H1 (cell line): ENCODE measurements at regions not wholly inside any gene's neighbourhood (a gene's known extent, or its start where the extent isn't known, plus 50 kb on each side); places are given as distances from the start of the nearest gene placed in this dataset.

Source experiments
- CTCF ChIA-PET: fragments of 300-600 bp; sonication (Branson Sonifier 250); formaldehyde crosslinking; loops from one replicate; lab custom pipeline; 2021; ENCODE audit not compliant: partially characterized antibody; lab: Charles Lee
- POLR2A ChIA-PET: fragments of 300-600 bp; sonication (Branson Sonifier 250); formaldehyde crosslinking; loops from one replicate; lab custom pipeline; 2021; ENCODE audit warnings: inconsistent platforms; ENCODE audit not compliant: partially characterized antibody; lab: Charles Lee
- DNase-seq, 2 experiments: peaks; one replicate each; pipeline versions ENCODE4 v3.0.0 to v3.0.0-alpha.2; 2010 to 2022; ENCODE audit warnings: low spot score in 2 of 2, low read depth in 1 of 2, mixed read lengths in 1 of 2
- FAIRE-seq: peaks from 2 replicates; lab custom pipeline; 2011; peaks lifted over from hg19 to GRCh38; lab: Jason Lieb, UNC
- H2AFZ ChIP-seq: 2 replicates; pipeline ENCODE4 v1.8.1; 2012; ENCODE audit warnings: low read length, inconsistent platforms
- H2AK5ac ChIP-seq: 2 replicates; pipeline ENCODE4 v1.6.1; 2013; ENCODE audit warnings: low read depth, low read length
- H2BK120ac ChIP-seq: replicated peaks from 2 replicates; pipeline ENCODE3; 2013; ENCODE audit warnings: low read depth, low read length, inconsistent platforms
- H2BK12ac ChIP-seq: 2 replicates; pipeline ENCODE4 v1.6.1; 2013; ENCODE audit warnings: low read depth, low read length
- H2BK15ac ChIP-seq: 2 replicates; pipeline ENCODE4 v1.6.1; 2013; ENCODE audit warnings: low read length
- H2BK20ac ChIP-seq: 2 replicates; pipeline ENCODE4 v1.6.1; 2013; ENCODE audit warnings: low read length
- H2BK5ac ChIP-seq: 2 replicates; pipeline ENCODE4 v1.6.1; 2013; ENCODE audit warnings: low read depth, low read length
- H3K14ac ChIP-seq: 2 replicates; pipeline ENCODE4 v1.6.1; 2013; ENCODE audit warnings: inconsistent platforms; ENCODE audit not compliant: insufficient read length
- H3K18ac ChIP-seq: 2 replicates; pipeline ENCODE4 v1.6.1; 2013; ENCODE audit warnings: low read length; ENCODE audit errors: extremely low read depth
- H3K23ac ChIP-seq: 2 replicates; pipeline ENCODE4 v1.6.1; 2013; ENCODE audit warnings: inconsistent platforms; ENCODE audit not compliant: insufficient read length
- H3K23me2 ChIP-seq: 2 replicates; pipeline ENCODE4 v1.6.1; 2013; ENCODE audit warnings: low read depth, low read length
- H3K27ac ChIP-seq: 2 replicates; pipeline ENCODE4 v1.6.1; 2011; ENCODE audit warnings: low read depth, low read length, inconsistent platforms
- H3K27me3 ChIP-seq, 4 experiments: replicated peaks in 1 of 4; 1 replicate in 1 of 4; 2 replicates in 3 of 4; pipeline versions ENCODE4 v1.6.1 to v1.8.1; 2011 to 2013; ENCODE audit warnings: low read length in 3 of 4, mild to moderate bottlenecking in 3 of 4, inconsistent platforms in 2 of 4, mixed read lengths in 2 of 4, moderate library complexity in 1 of 4; ENCODE audit not compliant: control insufficient read depth in 3 of 4, insufficient read depth in 3 of 4; ENCODE audit errors: extremely low read depth in 1 of 4
- H3K36me3 ChIP-seq, 4 experiments: 2 replicates each; pipeline versions ENCODE4 v1.6.1 to v1.8.1; 2011 to 2013; ENCODE audit warnings: mild to moderate bottlenecking in 4 of 4, low read length in 3 of 4, moderate library complexity in 2 of 4, control low read depth in 1 of 4, inconsistent platforms in 1 of 4; ENCODE audit not compliant: insufficient read depth in 4 of 4, control insufficient read depth in 2 of 4
- H3K4ac ChIP-seq: replicated peaks from 2 replicates; pipeline ENCODE3; 2013; ENCODE audit warnings: low read length, low read depth, mixed read lengths, inconsistent platforms; ENCODE audit not compliant: insufficient read length
- H3K4me1 ChIP-seq, 4 experiments: replicated peaks in 1 of 4; 1 replicate in 1 of 4; 2 replicates in 3 of 4; pipeline versions ENCODE4 v1.6.1 to v1.8.1; 2011 to 2013; ENCODE audit warnings: low read length in 3 of 4, inconsistent platforms in 2 of 4, mixed read lengths in 1 of 4; ENCODE audit not compliant: insufficient read depth in 4 of 4, control insufficient read depth in 3 of 4
- H3K4me2 ChIP-seq, 2 experiments: 2 replicates each; pipeline versions ENCODE4 v1.6.1 to v1.8.1; 2011 to 2013; ENCODE audit warnings: low read depth in 2 of 2, low read length in 2 of 2, control low read depth in 1 of 2, inconsistent platforms in 1 of 2, mild to moderate bottlenecking in 1 of 2; ENCODE audit not compliant: insufficient read depth in 1 of 2
- H3K4me3 ChIP-seq, 4 experiments: fragments of 200-600, 300-600 bp in 1 of 4; sonication (generic), shearing (Covaris generic), sonication (Bioruptor Twin) in 1 of 4; 2 replicates each; pipeline versions ENCODE4 v1.5.1 to v1.8.1; 2011 to 2016; ENCODE audit warnings: low read length in 4 of 4, low read depth in 3 of 4, control low read depth in 2 of 4, inconsistent platforms in 2 of 4, mild to moderate bottlenecking in 2 of 4, mixed read lengths in 1 of 4, moderate library complexity in 1 of 4; ENCODE audit not compliant: insufficient read depth in 2 of 4; ENCODE audit errors: extremely low read depth in 1 of 4
- H3K56ac ChIP-seq: replicated peaks from 2 replicates; pipeline ENCODE3; 2013; ENCODE audit warnings: low read depth, mild to moderate bottlenecking, mixed read lengths, low read length, inconsistent platforms; ENCODE audit not compliant: insufficient read length
- H3K79me1 ChIP-seq: 2 replicates; pipeline ENCODE4 v1.6.1; 2013; ENCODE audit warnings: low read depth, low read length, control low read depth
- H3K79me2 ChIP-seq, 2 experiments: 2 replicates each; pipeline versions ENCODE4 v1.6.1 to v1.8.1; 2012 to 2013; ENCODE audit warnings: low read length in 2 of 2, mild to moderate bottlenecking in 2 of 2, inconsistent platforms in 1 of 2; ENCODE audit not compliant: insufficient read depth in 2 of 2, control insufficient read depth in 1 of 2
- H3K9ac ChIP-seq, 4 experiments: replicated peaks in 1 of 4; 1 replicate in 1 of 4; 2 replicates in 3 of 4; pipeline versions ENCODE4 v1.6.1 to v1.8.1; 2011 to 2013; ENCODE audit warnings: low read depth in 3 of 4, low read length in 3 of 4, control low read depth in 2 of 4, mild to moderate bottlenecking in 2 of 4, moderate library complexity in 2 of 4, inconsistent platforms in 1 of 4; ENCODE audit errors: extremely low read depth in 1 of 4
- H3K9me3 ChIP-seq, 2 experiments: 2 replicates each; pipeline versions ENCODE4 v1.6.1 to v1.8.1; 2012 to 2013; ENCODE audit warnings: mild to moderate bottlenecking in 2 of 2, moderate library complexity in 2 of 2, control low read depth in 1 of 2, inconsistent platforms in 1 of 2, low read depth in 1 of 2, low read length in 1 of 2, mixed read lengths in 1 of 2; ENCODE audit not compliant: insufficient read depth in 2 of 2
- H4K20me1 ChIP-seq, 2 experiments: replicated peaks in 1 of 2; 2 replicates each; pipeline versions ENCODE3 to v1.8.1; 2011 to 2013; ENCODE audit warnings: inconsistent platforms in 2 of 2, low read length in 2 of 2, mild to moderate bottlenecking in 1 of 2; ENCODE audit not compliant: insufficient read depth in 2 of 2, control insufficient read depth in 1 of 2
- H4K5ac ChIP-seq: 2 replicates; pipeline ENCODE4 v1.6.1; 2013; ENCODE audit warnings: low read length, low read depth, mixed read lengths, inconsistent platforms; ENCODE audit not compliant: insufficient read length
- H4K8ac ChIP-seq: 2 replicates; pipeline ENCODE4 v1.8.0; 2013; ENCODE audit warnings: mild to moderate bottlenecking, moderate library complexity, low read length, inconsistent platforms; ENCODE audit not compliant: insufficient read depth; ENCODE audit errors: extremely low read depth
- H4K91ac ChIP-seq: replicated peaks from 2 replicates; pipeline ENCODE3; 2013; ENCODE audit warnings: low read length, mixed read lengths, inconsistent platforms; ENCODE audit not compliant: insufficient read length
- ATF2 ChIP-seq: IDR thresholded peaks from 2 replicates; pipeline ENCODE4 v1.6.1; 2012; ENCODE audit warnings: low read length, inconsistent platforms
- CEBPB ChIP-seq: IDR thresholded peaks from 2 replicates; pipeline ENCODE4 v1.6.1; 2012; ENCODE audit warnings: low read depth, low read length
- FOSL1 ChIP-seq: IDR thresholded peaks from 2 replicates; pipeline ENCODE4 v1.6.1; 2011; ENCODE audit warnings: mild to moderate bottlenecking, low read depth, low read length, moderate library complexity; ENCODE audit not compliant: insufficient read depth
- GTF2F1 ChIP-seq: IDR thresholded peaks from 2 replicates; pipeline ENCODE4 v1.6.1; 2012; ENCODE audit warnings: low read depth, low read length, improper control_type of control experiment, borderline replicate concordance
- HDAC6 ChIP-seq: IDR thresholded peaks from one replicate; pipeline ENCODE4 v1.7.1; 2012; ENCODE audit warnings: low read depth, mild to moderate bottlenecking, inconsistent platforms, low read length, moderate library complexity
- KDM1A ChIP-seq: fragments of 200-600, 300-600 bp; sonication (generic); IDR thresholded peaks from 2 replicates; pipeline ENCODE4 v1.7.1; 2016; ENCODE audit warnings: mild to moderate bottlenecking, low read length, borderline replicate concordance
- RFX5 ChIP-seq: IDR thresholded peaks from 2 replicates; pipeline ENCODE4 v1.6.1; 2011; ENCODE audit warnings: low read depth, low read length, improper control_type of control experiment, borderline replicate concordance
- SAP30 ChIP-seq: fragments of 300-600 bp; sonication (generic); IDR thresholded peaks from 2 replicates; pipeline ENCODE4 v1.7.1; 2012; ENCODE audit warnings: low read length, moderate library complexity, mild to moderate bottlenecking, inconsistent platforms; ENCODE audit not compliant: insufficient read depth, insufficient replicate concordance
- SRF ChIP-seq: IDR thresholded peaks from 2 replicates; pipeline ENCODE4 v1.6.1; 2011; ENCODE audit warnings: mild to moderate bottlenecking, low read depth, low read length, moderate library complexity
- WGBS, 2 experiments: shearing (Covaris generic) in 1 of 2; methylation state at CpG; one replicate each; pipeline versions ENCODE4 v1.1.6 to v1.1.7; 2013 to 2015; ENCODE audit warnings: low lambda C conversion rate in 2 of 2, mixed read lengths in 2 of 2, inconsistent platforms in 1 of 2, low coverage in 1 of 2, missing lambda C conversion rate in 1 of 2; ENCODE audit not compliant: insufficient replicate concordance in 2 of 2, insufficient coverage in 1 of 2, insufficient read length in 1 of 2; ENCODE audit errors: extremely low coverage in 1 of 2, missing lambda C conversion rate in 1 of 2; 5-methylcytosine and 5-hydroxymethylcytosine counted together

- 89% methylated on average over 4 of the region's 4 CpGs; no CpG with 5 or more reads in 1 of the 2 experiments for WGBS, 2 experiments
- Histone ChIP-seq H4K91ac (no peak overlapping the region), H3K36me3 (no peaks in the 10 kb centered on the region; a peak in 1 of 8 replicates), H3K23ac (no peak overlapping the region), H2BK12ac (no peak overlapping the region), H3K9me3 (no peaks in the 10 kb centered on the region), H2BK15ac (no peak overlapping the region), H3K14ac (no peak overlapping the region), H4K8ac (no peak overlapping the region), H2BK120ac (no peak overlapping the region), H3K27ac (no peak overlapping the region), H3K79me2 (peaks cover 0 to 9% of the 10 kb centered on the region in 2 experiments; a peak in 2 of 4 replicates), H2BK5ac (no peak overlapping the region), H3K4me1 (no peaks in the 10 kb centered on the region), H3K23me2 (no peaks in the 10 kb centered on the region; the same call in 1 of the 2 replicates), H3K9ac (no peak overlapping the region), H4K5ac (no peak overlapping the region), H2AK5ac (no peak overlapping the region), H3K27me3 (no peaks in the 10 kb centered on the region), H4K20me1 (no peaks in the 10 kb centered on the region), H3K56ac (no peak overlapping the region), H3K4me3 (no peak overlapping the region), H3K4ac (no peak overlapping the region), H3K18ac (no peak overlapping the region), H2AFZ (no peak overlapping the region), H2BK20ac (no peak overlapping the region), H3K4me2 (no peak overlapping the region), H3K79me1 (no peaks in the 10 kb centered on the region; the same call in 1 of the 2 replicates)
- no peak for DNase-seq
- TF ChIP-seq SAP30 (no peak), FOSL1 (no peak), HDAC6 (no peak), GTF2F1 (no peak), KDM1A (no peak), CEBPB (no peak), RFX5 (no peak), ATF2 (no peak), SRF (no peak)
- no peak for FAIRE-seq
- POLR2A ChIA-PET: no interaction called here
- CTCF ChIA-PET: interaction anchor here (0.8 kb wide), 1 partner anchor 387 kb away, joined by 3 read pairs; no protein-coding TSS in a partner anchor
Observed at GRCh38 chr7:131052285-131052904, 275.3 kb upstream of the MKLN1 start.
